ENCODE measurements at regions not wholly inside any gene's neighbourhood (a gene's known extent, or its start where the extent isn't known, plus 50 kb on each side); places are given as distances from the start of the nearest gene placed in this dataset.

DNA sequence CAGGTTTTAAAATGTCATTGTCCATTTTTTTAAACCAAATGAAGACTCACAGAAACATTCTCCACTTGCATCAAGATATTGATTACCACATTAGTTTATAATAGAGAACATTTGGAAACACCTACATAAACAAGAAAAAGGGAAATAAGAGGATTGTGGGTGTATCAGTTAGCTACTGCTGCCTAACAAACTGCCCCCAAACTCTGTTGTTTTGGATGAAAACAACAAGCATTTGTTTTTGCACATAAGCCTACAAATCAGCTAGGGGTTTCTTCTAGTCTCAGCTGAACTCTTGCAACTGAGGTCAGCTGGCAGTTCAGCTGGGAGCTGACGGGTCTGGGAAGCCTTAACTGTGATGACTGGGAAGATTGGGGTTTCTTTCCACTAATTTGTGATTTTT lies 464.4 kb downstream of the COG6 start:
- TF ChIP-seq, protein P1, sequence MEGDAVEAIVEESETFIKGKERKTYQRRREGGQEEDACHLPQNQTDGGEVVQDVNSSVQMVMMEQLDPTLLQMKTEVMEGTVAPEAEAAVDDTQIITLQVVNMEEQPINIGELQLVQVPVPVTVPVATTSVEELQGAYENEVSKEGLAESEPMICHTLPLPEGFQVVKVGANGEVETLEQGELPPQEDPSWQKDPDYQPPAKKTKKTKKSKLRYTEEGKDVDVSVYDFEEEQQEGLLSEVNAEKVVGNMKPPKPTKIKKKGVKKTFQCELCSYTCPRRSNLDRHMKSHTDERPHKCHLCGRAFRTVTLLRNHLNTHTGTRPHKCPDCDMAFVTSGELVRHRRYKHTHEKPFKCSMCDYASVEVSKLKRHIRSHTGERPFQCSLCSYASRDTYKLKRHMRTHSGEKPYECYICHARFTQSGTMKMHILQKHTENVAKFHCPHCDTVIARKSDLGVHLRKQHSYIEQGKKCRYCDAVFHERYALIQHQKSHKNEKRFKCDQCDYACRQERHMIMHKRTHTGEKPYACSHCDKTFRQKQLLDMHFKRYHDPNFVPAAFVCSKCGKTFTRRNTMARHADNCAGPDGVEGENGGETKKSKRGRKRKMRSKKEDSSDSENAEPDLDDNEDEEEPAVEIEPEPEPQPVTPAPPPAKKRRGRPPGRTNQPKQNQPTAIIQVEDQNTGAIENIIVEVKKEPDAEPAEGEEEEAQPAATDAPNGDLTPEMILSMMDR (IDR thresholded peaks at IDR 0.05) = no peak
- no peak for TF ChIP-seq POLR2A (IDR thresholded peaks at IDR 0.05)
- Histone ChIP-seq H3K36me3 (no peaks in the 10 kb centered on the region), H3K4me1 (peaks cover 0 to 2% (median 0%) of the 10 kb centered on the region in 4 donors), H3K9me3 (peaks cover 0 to 3% (median 0%) of the 10 kb centered on the region in 4 donors), H3K27ac (no peak overlapping the region), H3K4me3 (no peak overlapping the region), H3K27me3 (no peaks in the 10 kb centered on the region)
- WGBS (ENCODE audit: insufficient coverage, low coverage, low lambda C conversion rate, missing lambda C conversion rate) = 70% methylated on average over 1 of the region's 1 CpG
- ATAC-seq (no peak), DNase-seq (no peak)
- intact Hi-C loops (cut with DNase I) = no loop called here

DNA sequence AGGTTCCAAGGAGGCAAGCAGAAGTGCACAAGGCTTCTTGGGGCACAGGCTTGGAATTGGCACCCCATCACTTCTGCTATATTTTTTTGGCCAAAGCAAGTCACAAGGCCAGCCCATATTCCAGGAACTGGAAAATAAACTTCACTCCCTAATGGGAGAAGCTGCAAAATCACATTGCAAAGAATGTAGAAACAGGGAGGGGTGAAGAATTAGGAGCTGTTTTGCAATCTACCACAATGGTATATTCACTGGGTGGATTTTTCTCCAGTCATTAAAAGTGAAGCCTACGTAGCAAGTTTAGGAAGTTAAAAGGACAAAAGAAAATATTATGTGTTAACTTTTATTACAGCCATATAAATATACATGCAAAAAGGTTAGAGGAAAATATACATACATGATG lies 464.8 kb downstream of the COG6 start:
- Histone ChIP-seq H3K9me3 (peaks cover 0 to 3% (median 0%) of the 10 kb centered on the region in 4 donors), H3K27ac (no peak overlapping the region), H3K36me3 (no peaks in the 10 kb centered on the region), H3K4me1 (no peaks in the 10 kb centered on the region), H3K27me3 (no peaks in the 10 kb centered on the region), H3K4me3 (no peak overlapping the region)
- intact Hi-C loops (cut with DNase I) = no loop called here
- ATAC-seq (no peak), DNase-seq (no peak)
- no peak for TF ChIP-seq POLR2A (IDR thresholded peaks at IDR 0.05)
- TF ChIP-seq, protein P1 (IDR thresholded peaks at IDR 0.05) = no peak
- 78% methylated on average over 1 of the region's 1 CpG for WGBS (ENCODE audit: insufficient coverage, low coverage, low lambda C conversion rate, missing lambda C conversion rate)

DNA sequence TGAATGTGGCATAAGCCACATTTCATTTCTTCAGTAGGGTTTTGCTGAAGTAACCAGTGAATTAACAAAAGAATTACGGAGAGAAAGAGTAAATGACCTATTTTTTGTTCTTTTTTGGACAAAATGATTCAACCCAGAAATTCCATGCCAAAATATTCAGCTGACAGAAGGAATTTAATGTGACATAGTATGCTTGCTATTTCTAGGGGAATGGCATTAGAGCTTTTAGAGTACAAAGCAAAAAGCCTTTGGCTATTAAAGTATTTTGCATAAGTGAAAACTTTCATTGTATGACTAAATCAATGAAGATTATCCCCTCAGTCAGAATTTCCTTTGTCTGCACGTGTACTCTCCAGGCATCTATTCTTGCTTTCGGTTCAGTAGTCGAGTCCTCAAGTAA lies 465.3 kb downstream of the COG6 start:
- DNase-seq (no peak), ATAC-seq (no peak)
- Histone ChIP-seq H3K4me3 (no peak overlapping the region), H3K4me1 (no peaks in the 10 kb centered on the region), H3K27ac (no peak overlapping the region), H3K9me3 (peaks cover 0 to 3% (median 0%) of the 10 kb centered on the region in 4 donors), H3K36me3 (no peaks in the 10 kb centered on the region), H3K27me3 (no peaks in the 10 kb centered on the region)
- TF ChIP-seq, protein P1 (IDR thresholded peaks at IDR 0.05) = no peak
- TF ChIP-seq POLR2A (IDR thresholded peaks at IDR 0.05) = no peak
- intact Hi-C loops (cut with DNase I) = no loop called here
- WGBS (ENCODE audit: insufficient coverage, low coverage, low lambda C conversion rate, missing lambda C conversion rate) = 48% methylated on average over 4 of the region's 4 CpGs

DNA sequence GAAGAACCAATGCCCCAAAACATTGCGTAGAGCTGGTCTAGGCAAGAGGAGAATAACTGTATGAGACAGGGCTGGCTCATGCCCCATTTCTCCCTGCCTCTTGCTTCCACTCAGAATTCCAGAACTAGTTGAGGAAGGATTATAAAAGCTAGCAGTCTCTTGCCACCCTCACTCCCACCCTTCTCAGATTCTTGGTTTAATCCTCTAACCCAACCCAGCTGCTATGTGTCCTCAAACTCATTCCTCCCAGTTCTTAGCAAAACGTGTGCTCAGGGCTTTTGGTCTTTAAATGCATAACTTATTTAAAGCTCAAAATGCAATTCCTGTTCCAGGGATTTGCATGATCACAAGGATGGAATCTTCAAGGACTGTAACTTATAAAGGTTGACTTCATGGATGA lies 466.3 kb downstream of the COG6 start:
- WGBS (ENCODE audit: insufficient coverage, low coverage, low lambda C conversion rate, missing lambda C conversion rate) = 83% methylated on average over 2 of the region's 2 CpGs
- TF ChIP-seq POLR2A (IDR thresholded peaks at IDR 0.05) = no peak
- TF ChIP-seq, protein P1 (IDR thresholded peaks at IDR 0.05) = no peak
- intact Hi-C loops (cut with DNase I) = no loop called here

More for the DNA sequence above, 466.3 kb downstream of the COG6 start:
- H3K27ac ChIP-seq = no peak overlapping the region
- peaks cover 0 to 3% (median 0%) of the 10 kb centered on the region in 4 donors for H3K9me3 ChIP-seq
- DNase-seq = no peak
- H3K4me1 ChIP-seq = no peaks in the 10 kb centered on the region
- H3K27me3 ChIP-seq = no peaks in the 10 kb centered on the region
- no peaks in the 10 kb centered on the region for H3K36me3 ChIP-seq
- ATAC-seq = no peak
- no peak overlapping the region for H3K4me3 ChIP-seq

All from right lobe of liver (tissue), 6 donors.